NCI-H510A treated with DMSO at 0.1 percent for 48 hours (cell line): ENCODE measurements at regions not wholly inside any gene's neighbourhood (a gene's known extent, or its start where the extent isn't known, plus 50 kb on each side); places are given as distances from the start of the nearest gene placed in this dataset.

Experiments
- DNase-seq: peaks from one replicate; lab custom pipeline; 2025; lab: John Stamatoyannopoulos, UW

DNA sequence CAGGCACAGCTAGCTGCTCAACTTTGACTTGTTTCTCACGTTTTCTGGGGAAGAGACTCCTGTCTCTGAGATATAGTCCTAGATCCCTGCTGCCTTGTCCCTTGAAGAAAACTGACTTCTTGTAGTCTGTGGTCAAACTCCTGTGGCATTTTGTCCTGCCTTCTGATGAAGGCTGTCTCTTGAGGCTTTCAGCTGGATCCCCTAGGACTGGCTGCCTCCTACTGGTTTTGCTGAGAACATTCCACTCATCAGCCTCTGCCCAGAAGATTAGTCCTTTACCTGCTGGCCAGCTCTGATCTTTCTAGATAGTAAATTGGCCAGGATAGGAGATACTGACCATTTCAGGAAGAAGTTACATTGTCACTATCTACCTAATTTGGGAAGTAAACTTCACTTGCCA is 71.9 kb upstream of the CNR1 start:
- DNase-seq: no peak

DNA sequence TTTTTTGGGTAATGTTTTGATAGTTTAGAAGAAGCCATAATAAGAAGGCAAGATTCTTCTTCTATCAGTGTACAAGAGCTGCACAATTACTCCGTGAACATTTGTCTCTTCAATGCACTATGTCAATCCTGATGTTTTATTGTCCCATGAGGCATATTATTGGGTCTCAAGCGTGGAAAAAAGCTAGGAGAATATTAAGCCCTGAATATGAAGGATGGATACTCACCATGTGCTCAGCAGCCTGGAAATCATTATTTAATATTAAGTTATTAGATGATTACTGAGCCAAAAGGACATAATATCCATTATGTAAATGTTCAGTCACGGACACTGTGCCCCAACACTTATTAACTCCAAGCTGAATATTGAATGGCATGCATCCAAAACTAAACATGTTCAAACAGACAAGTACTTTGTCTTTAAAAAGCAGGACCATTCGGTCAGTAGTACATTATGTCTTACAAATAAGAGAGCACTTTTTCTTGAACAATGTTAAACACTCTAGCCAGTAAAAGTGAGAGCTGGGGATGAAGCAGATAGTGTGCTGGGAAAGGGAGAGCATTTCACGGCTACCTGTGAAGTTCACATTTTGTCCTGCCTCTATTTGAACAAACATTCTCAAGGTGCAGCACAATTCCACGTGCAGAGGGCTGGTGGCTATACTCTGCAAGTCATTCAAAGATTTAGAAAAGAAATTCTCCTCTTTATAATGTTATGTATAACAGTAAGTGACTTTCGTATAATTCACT is 70.6 kb upstream of the CNR1 start:
- DNase-seq: no peak

DNA sequence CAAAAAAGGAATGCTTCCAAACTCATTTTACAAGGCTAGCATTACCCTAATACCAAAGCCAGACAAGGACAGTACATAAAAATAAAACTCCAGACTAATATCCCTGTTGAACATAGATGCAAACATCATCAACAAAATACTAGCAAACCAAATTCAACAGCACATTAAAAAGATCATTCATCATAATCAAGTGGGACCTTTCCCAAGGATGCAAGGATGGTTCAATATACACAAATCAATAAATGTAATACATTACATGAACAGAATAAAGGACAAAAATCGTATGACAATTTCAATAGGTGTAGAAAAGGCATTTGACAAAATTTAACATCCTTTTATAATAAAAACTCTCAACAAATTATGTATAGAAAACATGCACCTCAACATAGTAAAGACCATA is 66.6 kb upstream of the CNR1 start:
- no peak for DNase-seq

DNA sequence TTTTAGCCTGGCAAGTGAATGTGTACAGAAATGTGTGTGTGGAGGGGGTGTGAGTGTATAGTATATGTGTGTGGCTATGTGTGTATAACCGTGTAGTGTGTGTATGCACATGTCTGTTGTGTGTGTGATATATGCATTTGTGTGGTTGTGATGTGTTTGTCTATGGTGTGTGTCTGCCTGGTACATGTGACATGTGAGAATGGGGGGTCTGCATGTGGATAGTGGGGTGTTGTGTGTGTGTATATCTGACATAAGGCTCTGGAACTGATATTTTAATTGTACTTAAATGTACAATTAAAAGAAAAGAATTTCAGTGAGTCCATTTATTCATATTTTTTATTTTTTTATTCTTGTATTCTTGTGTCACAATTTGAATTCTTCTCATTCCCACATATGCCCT is 57.2 kb upstream of the CNR1 start:
- no peak for DNase-seq

DNA sequence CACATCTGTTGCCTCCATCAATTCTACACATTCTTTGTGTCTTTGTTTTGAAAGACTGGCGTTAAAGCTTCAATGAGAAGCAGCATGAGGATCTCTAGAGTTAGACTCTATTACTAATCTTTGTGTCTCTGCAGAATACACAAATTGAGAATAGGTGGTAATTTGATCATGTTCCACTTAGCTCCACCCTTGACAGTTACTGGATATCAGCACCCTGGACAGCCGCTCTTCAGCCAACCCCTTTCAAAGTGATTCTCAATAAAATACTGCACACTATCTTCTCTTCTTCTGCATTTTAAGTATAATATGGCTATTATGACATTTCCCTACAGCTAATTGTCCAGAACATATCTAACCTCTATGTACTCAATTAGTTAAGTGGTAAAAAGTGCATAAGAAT is 54.3 kb upstream of the CNR1 start:
- DNase-seq: peak; percentile 1

DNA sequence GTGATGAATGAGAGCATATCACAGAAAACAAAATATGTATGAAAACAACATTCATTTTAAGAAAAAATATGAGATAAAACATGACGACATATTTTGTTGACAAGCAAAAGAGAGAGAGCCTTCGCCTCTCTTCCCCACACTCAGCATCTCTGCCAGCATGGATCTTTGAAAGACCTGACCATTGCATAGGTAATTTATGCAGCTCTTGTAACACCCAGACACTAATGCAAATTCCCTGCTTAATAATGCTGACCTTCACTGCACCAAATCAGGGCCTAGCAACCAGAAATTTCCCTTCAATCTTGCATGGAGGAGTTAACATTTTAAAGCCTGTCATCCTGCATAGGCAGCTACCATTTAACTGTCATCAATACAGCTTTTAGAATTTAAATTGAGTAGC is 50.0 kb upstream of the CNR1 start:
- no peak for DNase-seq
